Transverse colon (tissue), 3 donors: ENCODE measurements at regions not wholly inside any gene's neighbourhood (a gene's known extent, or its start where the extent isn't known, plus 50 kb on each side); places are given as distances from the start of the nearest gene placed in this dataset.

Experiments
- POLR2A ChIP-seq: fragments of 450-650 bp; IDR thresholded peaks from one replicate; pipeline ENCODE4 v1.6.1; 2016; ENCODE audit warnings: antibody characterized with exemption, mild to moderate bottlenecking, moderate library complexity
- POLR2AphosphoS5 ChIP-seq, 3 donors: sonication (generic); formaldehyde crosslinking; IDR thresholded peaks; one replicate each; pipeline ENCODE4 v1.6.1; 2016; ENCODE audit warnings: antibody characterized with exemption in 3 of 3

DNA sequence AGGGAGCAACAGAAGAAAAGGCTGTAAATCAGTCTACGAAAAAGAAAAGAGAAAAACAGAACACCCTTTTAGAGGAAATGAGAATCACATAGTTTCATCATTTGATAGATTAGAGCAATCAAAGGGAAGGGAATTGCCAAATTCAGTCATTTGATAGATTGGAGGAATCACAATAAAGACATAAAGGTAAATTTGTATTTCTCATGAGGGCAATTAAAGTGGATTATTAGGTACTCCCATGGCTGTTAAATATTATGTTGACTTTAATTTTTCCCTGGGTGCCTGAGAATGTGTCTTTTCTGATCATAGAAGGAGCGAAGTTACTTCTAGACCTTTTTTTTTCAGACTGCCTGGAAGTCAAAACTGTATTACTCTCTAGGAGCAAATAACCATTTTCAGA, 1145.7 kb downstream of the EPHA7 start:
- TF ChIP-seq POLR2AphosphoS5 (IDR thresholded peaks at IDR 0.05) (no peak), POLR2A (no peak)
